DND-41 (cell line): ENCODE measurements at regions not wholly inside any gene's neighbourhood (a gene's known extent, or its start where the extent isn't known, plus 50 kb on each side); places are given as distances from the start of the nearest gene placed in this dataset.

ENCODE experiments used
- ATAC-seq: fragments of 200-7000 bp; cut with Tn5 transposase; 3 replicates; pipeline ENCODE4 v1.9.1; 2021; ENCODE audit warnings: low read depth; ENCODE audit not compliant: insufficient read depth
- DNase-seq: peaks from one replicate; pipeline ENCODE4 v3.0.0-alpha.2; 2020
- H2AFZ ChIP-seq: 2 replicates; pipeline ENCODE4 v1.6.0; 2012; ENCODE audit warnings: low read depth, low read length
- H3K27ac ChIP-seq: 2 replicates; pipeline ENCODE4 v1.5.1; 2012; ENCODE audit warnings: low read length, inconsistent platforms
- H3K27me3 ChIP-seq: fragments of 200-600 bp; sonication (generic); 2 replicates; pipeline ENCODE4 v1.6.0; 2012; ENCODE audit warnings: low read length, mild to moderate bottlenecking, inconsistent platforms; ENCODE audit not compliant: insufficient read depth, poor library complexity
- H3K36me3 ChIP-seq: 2 replicates; pipeline ENCODE4 v1.5.1; 2012; ENCODE audit warnings: low read length, inconsistent platforms; ENCODE audit not compliant: insufficient read depth
- H3K4me1 ChIP-seq: 2 replicates; pipeline ENCODE4 v1.5.1; 2012; ENCODE audit warnings: mild to moderate bottlenecking, low read length; ENCODE audit not compliant: insufficient read depth
- H3K4me2 ChIP-seq: 2 replicates; pipeline ENCODE4 v1.6.0; 2012; ENCODE audit warnings: mild to moderate bottlenecking, moderate library complexity, low read length, inconsistent platforms; ENCODE audit not compliant: insufficient read depth
- H3K4me3 ChIP-seq, 2 experiments: fragments of 200-600 bp in 1 of 2; shearing (Covaris generic) in 1 of 2; 2 replicates each; pipeline ENCODE4 v1.5.1; 2012 to 2016; ENCODE audit warnings: inconsistent platforms in 2 of 2, low read length in 2 of 2, mild to moderate bottlenecking in 2 of 2, low read depth in 1 of 2, moderate library complexity in 1 of 2
- H3K79me2 ChIP-seq: 2 replicates; pipeline ENCODE4 v1.6.0; 2012; ENCODE audit warnings: low read length, inconsistent platforms; ENCODE audit not compliant: insufficient read depth
- H3K9ac ChIP-seq: 2 replicates; pipeline ENCODE4 v1.6.0; 2012; ENCODE audit warnings: low read depth, mild to moderate bottlenecking, inconsistent platforms, low read length, moderate library complexity
- H3K9me3 ChIP-seq: 2 replicates; pipeline ENCODE4 v1.5.1; 2012; ENCODE audit warnings: low read length, moderate library complexity, mild to moderate bottlenecking, inconsistent platforms; ENCODE audit not compliant: insufficient read depth, severe bottlenecking
- H4K20me1 ChIP-seq: 2 replicates; pipeline ENCODE4 v1.6.0; 2012; ENCODE audit warnings: low read length; ENCODE audit not compliant: insufficient read depth
- EZH2 ChIP-seq: IDR thresholded peaks from 3 replicates; pipeline ENCODE4 v1.6.1; 2012; ENCODE audit warnings: borderline replicate concordance, low read depth, mild to moderate bottlenecking, moderate library complexity, low read length, inconsistent platforms; ENCODE audit not compliant: severe bottlenecking
- TF ChIP-seq, protein P1 (sequence below): IDR thresholded peaks from 2 replicates; pipeline ENCODE4 v1.5.1; 2012; ENCODE audit warnings: borderline replicate concordance, low read length, moderate library complexity, mild to moderate bottlenecking; ENCODE audit not compliant: poor library complexity, severe bottlenecking; ENCODE audit errors: extremely low read depth

GRCh38 chr14:34058510-34058909 lies 107.6 kb upstream of the EGLN3 start:
- H3K36me3 ChIP-seq, result no peaks in the 10 kb centered on the region
- no peak overlapping the region for H3K9ac ChIP-seq
- H2AFZ ChIP-seq, result no peak overlapping the region
- no peak for ATAC-seq
- H3K79me2 ChIP-seq, result no peaks in the 10 kb centered on the region
- no peak for TF ChIP-seq EZH2
- TF ChIP-seq, protein P1, sequence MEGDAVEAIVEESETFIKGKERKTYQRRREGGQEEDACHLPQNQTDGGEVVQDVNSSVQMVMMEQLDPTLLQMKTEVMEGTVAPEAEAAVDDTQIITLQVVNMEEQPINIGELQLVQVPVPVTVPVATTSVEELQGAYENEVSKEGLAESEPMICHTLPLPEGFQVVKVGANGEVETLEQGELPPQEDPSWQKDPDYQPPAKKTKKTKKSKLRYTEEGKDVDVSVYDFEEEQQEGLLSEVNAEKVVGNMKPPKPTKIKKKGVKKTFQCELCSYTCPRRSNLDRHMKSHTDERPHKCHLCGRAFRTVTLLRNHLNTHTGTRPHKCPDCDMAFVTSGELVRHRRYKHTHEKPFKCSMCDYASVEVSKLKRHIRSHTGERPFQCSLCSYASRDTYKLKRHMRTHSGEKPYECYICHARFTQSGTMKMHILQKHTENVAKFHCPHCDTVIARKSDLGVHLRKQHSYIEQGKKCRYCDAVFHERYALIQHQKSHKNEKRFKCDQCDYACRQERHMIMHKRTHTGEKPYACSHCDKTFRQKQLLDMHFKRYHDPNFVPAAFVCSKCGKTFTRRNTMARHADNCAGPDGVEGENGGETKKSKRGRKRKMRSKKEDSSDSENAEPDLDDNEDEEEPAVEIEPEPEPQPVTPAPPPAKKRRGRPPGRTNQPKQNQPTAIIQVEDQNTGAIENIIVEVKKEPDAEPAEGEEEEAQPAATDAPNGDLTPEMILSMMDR, result no peak
- no peak overlapping the region for H3K27ac ChIP-seq
- H3K4me1 ChIP-seq, result no peaks in the 10 kb centered on the region
- no peak for DNase-seq
- no peaks in the 10 kb centered on the region for H4K20me1 ChIP-seq
- H3K27me3 ChIP-seq, result no peaks in the 10 kb centered on the region
- no peak overlapping the region for H3K4me3 ChIP-seq
- H3K9me3 ChIP-seq, result no peaks in the 10 kb centered on the region
- no peak overlapping the region for H3K4me2 ChIP-seq

- DNase-seq (no peak), ATAC-seq (no peak)
- H3K4me1 ChIP-seq, result peaks cover 15% of the 10 kb centered on the region
- H3K9ac ChIP-seq, result no peak overlapping the region
- H3K9me3 ChIP-seq, result no peaks in the 10 kb centered on the region
- H3K79me2 ChIP-seq, result no peaks in the 10 kb centered on the region
- H3K4me2 ChIP-seq, result no peak overlapping the region
- H4K20me1 ChIP-seq, result no peaks in the 10 kb centered on the region
- no peaks in the 10 kb centered on the region for H3K36me3 ChIP-seq
- no peaks in the 10 kb centered on the region for H3K27me3 ChIP-seq
- H3K27ac ChIP-seq, result no peak overlapping the region
- no peak overlapping the region for H3K4me3 ChIP-seq
- TF ChIP-seq, protein P1, result no peak
- TF ChIP-seq EZH2, result no peak
- H2AFZ ChIP-seq, result no peak overlapping the region
Observed at GRCh38 chr14:34056046-34056445, 105.2 kb upstream of the EGLN3 start.

- DNase-seq, result no peak
Observed at GRCh38 chr14:34055157-34055950, 104.5 kb upstream of the EGLN3 start.

More at GRCh38 chr14:34055157-34055950, 104.5 kb upstream of the EGLN3 start:
- no peaks in the 10 kb centered on the region for H3K9me3 ChIP-seq
- ATAC-seq, result no peak
- no peak overlapping the region for H3K4me2 ChIP-seq
- H3K9ac ChIP-seq, result no peak overlapping the region
- H4K20me1 ChIP-seq, result no peaks in the 10 kb centered on the region
- peaks cover 15% of the 10 kb centered on the region for H3K4me1 ChIP-seq
- no peaks in the 10 kb centered on the region for H3K79me2 ChIP-seq
- no peak overlapping the region for H3K4me3 ChIP-seq
- no peaks in the 10 kb centered on the region for H3K36me3 ChIP-seq
- TF ChIP-seq EZH2, result no peak
- TF ChIP-seq, protein P1, result no peak
- no peak overlapping the region; the same call in 1 of the 2 replicates for H3K27ac ChIP-seq
- no peak overlapping the region for H2AFZ ChIP-seq
- H3K27me3 ChIP-seq, result no peaks in the 10 kb centered on the region
